Vagina (tissue), 2 donors: ENCODE measurements at regions not wholly inside any gene's neighbourhood (a gene's known extent, or its start where the extent isn't known, plus 50 kb on each side); places are given as distances from the start of the nearest gene placed in this dataset.

Experiments used
- CTCF ChIP-seq, 3 experiments: fragments of 450-650 bp in 2 of 3; fragments of 200-600 bp in 1 of 3; sonication (generic) in 1 of 3; IDR thresholded peaks; one replicate each; pipeline ENCODE4 v1.5.1; 2017 to 2019; ENCODE audit warnings: antibody characterized with exemption in 3 of 3, mild to moderate bottlenecking in 2 of 3, moderate library complexity in 2 of 3
- POLR2A ChIP-seq, 2 donors: fragments of 450-650 bp; IDR thresholded peaks; one replicate each; pipeline ENCODE4 v1.6.1; 2017; ENCODE audit warnings: antibody characterized with exemption in 2 of 2, mild to moderate bottlenecking in 2 of 2, moderate library complexity in 2 of 2
- POLR2AphosphoS5 ChIP-seq, 2 donors: sonication (generic); formaldehyde crosslinking; IDR thresholded peaks; one replicate each; pipeline ENCODE4 v1.9.0; 2017; ENCODE audit warnings: antibody characterized with exemption in 2 of 2, mild to moderate bottlenecking in 2 of 2, low read depth in 1 of 2; ENCODE audit not compliant: insufficient read depth in 1 of 2

- TF ChIP-seq CTCF (IDR thresholded peaks at IDR 0.05) (no peak), POLR2A (IDR thresholded peaks at IDR 0.05) (no peak), POLR2AphosphoS5 (IDR thresholded peaks at IDR 0.05; ENCODE audit: insufficient read depth in 1 of 2, low read depth in 1 of 2) (no peak)
Observed at GRCh38 chr1:4482526-4482925, 171.9 kb upstream of the AJAP1 start.
